NCI-H2107 treated with DMSO at 0.1 percent for 48 hours (cell line): ENCODE measurements at regions not wholly inside any gene's neighbourhood (a gene's known extent, or its start where the extent isn't known, plus 50 kb on each side); places are given as distances from the start of the nearest gene placed in this dataset.
"Not testable (repeated sequence)": the region's sequence is repeated elsewhere in the genome, so short reads cannot be mapped to it uniquely, and the experiment has no call there.

Experiments
- DNase-seq: peaks from one replicate; lab custom pipeline; 2025; ENCODE audit not compliant: unreplicated experiment; lab: John Stamatoyannopoulos, UW

GRCh38 chr5:20890936-20891335 lies 902.9 kb upstream of the CDH18 start:
- not testable (repeated sequence) for DNase-seq

- not testable (repeated sequence) for DNase-seq
Measured at GRCh38 chr5:20875726-20876125, 887.7 kb upstream of the CDH18 start.

- not testable (repeated sequence) for DNase-seq
Measured at GRCh38 chr5:20865892-20866291, 877.9 kb upstream of the CDH18 start.

- no peak for DNase-seq
Measured at GRCh38 chr5:20833081-20833627, 845.2 kb upstream of the CDH18 start.

GRCh38 chr5:20832204-20833080 lies 844.4 kb upstream of the CDH18 start:
- DNase-seq: no peak

- DNase-seq: not testable (repeated sequence)
Measured at GRCh38 chr5:20825951-20826350, 838.0 kb upstream of the CDH18 start.

- DNase-seq: not testable (repeated sequence)
Measured at GRCh38 chr5:20797216-20797615, 809.2 kb upstream of the CDH18 start.

GRCh38 chr5:20784755-20785154 lies 796.8 kb upstream of the CDH18 start:
- not testable (repeated sequence) for DNase-seq

- DNase-seq: not testable (repeated sequence)
Measured at GRCh38 chr5:20783484-20783883, 795.5 kb upstream of the CDH18 start.

- DNase-seq: not testable (repeated sequence)
Measured at GRCh38 chr5:20771338-20771737, 783.3 kb upstream of the CDH18 start.

- not testable (repeated sequence) for DNase-seq
Measured at GRCh38 chr5:20765074-20765473, 777.1 kb upstream of the CDH18 start.

- DNase-seq: not testable (repeated sequence)
Measured at GRCh38 chr5:20759459-20759858, 771.5 kb upstream of the CDH18 start.

- not testable (repeated sequence) for DNase-seq
Measured at GRCh38 chr5:20752179-20752578, 764.2 kb upstream of the CDH18 start.

GRCh38 chr5:20735715-20736114 lies 747.7 kb upstream of the CDH18 start:
- DNase-seq: not testable (repeated sequence)

GRCh38 chr5:20732223-20732622 lies 744.2 kb upstream of the CDH18 start:
- DNase-seq: not testable (repeated sequence)

- not testable (repeated sequence) for DNase-seq
Measured at GRCh38 chr5:20721286-20721685, 733.3 kb upstream of the CDH18 start.

- DNase-seq: not testable (repeated sequence)
Measured at GRCh38 chr5:20711520-20712155, 723.6 kb upstream of the CDH18 start.

- DNase-seq: not testable (repeated sequence)
Measured at GRCh38 chr5:20707634-20708033, 719.6 kb upstream of the CDH18 start.

- no peak for DNase-seq
Measured at GRCh38 chr5:20694121-20694520, 706.1 kb upstream of the CDH18 start.

- DNase-seq: no peak
Measured at GRCh38 chr5:20692913-20693312, 704.9 kb upstream of the CDH18 start.

- DNase-seq: no peak
Measured at GRCh38 chr5:20683241-20683940, 695.4 kb upstream of the CDH18 start.
